AG20443 (cell line): ENCODE measurements at regions not wholly inside any gene's neighbourhood (a gene's known extent, or its start where the extent isn't known, plus 50 kb on each side); places are given as distances from the start of the nearest gene placed in this dataset.
"Not testable (repeated sequence)": the region's sequence is repeated elsewhere in the genome, so short reads cannot be mapped to it uniquely, and the experiment has no call there.

Experiments used
- DNase-seq: peaks from one replicate; pipeline ENCODE4 v3.0.0; 2012; ENCODE audit warnings: low spot score, mixed read lengths

DNA sequence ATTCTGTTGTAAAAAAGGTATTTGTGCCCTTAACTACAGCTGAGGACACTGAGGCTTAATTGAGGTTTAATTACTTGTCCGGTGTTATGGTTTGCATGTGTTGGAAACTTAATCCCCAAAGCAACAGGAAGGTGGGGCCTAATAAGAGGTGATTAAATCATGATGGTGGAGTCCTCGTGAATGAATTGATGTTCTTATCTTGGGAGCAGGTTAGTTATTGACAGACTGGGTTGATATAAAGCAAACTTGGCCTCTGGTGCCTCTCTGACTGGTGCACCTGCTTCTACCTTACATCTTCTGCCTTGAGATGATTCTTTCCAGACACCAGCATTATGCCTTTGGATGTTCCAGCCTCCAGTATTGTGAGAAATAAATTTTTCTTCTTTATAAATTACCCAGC lies 306.5 kb upstream of the HS3ST5 start:
- DNase-seq: no peak

- no peak for DNase-seq
These were observed 306.0 kb upstream of the HS3ST5 start for GRCh38 chr6:114648847-114649246.

DNA sequence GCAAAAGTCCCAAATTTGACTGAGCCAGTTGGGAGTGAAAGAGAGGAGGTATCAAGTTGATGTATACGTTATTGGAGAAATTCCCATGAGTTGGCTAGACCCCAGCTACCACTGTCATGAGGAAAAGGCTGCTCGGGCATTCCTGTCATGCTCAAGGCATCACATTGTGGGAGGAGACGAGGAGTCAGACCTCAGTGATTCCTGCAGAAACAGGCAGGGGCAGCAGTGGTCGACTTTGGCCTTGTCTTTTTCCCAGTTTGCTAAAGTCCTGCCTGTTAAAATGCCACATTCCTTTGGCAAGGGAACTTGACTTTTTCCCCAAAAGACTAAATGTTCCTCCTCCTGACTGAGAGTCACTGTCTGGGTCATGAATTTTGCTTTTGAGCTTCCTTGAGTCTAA lies 295.5 kb upstream of the HS3ST5 start:
- DNase-seq: no peak

GRCh38 chr6:114634016-114634415 lies 291.2 kb upstream of the HS3ST5 start:
- no peak for DNase-seq

DNA sequence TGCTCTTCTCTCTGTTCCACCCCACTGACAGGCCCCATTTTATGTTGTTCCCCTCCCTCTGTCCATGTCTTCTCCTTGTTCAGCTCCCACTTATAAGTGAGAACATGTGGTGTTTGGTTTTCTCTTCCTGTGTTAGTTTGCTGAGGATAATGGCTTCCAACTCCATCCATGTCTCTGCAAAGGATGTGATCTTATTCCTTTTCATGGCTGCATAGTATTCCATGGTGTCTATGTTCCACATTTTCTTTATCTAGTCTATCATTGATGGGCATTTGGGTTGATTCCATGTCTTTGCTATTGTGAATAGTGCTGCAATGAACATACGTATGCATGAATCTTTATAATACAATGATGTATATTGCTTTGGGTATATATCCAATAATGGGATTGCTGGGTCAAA lies 283.4 kb upstream of the HS3ST5 start:
- DNase-seq: not testable (repeated sequence)

DNA sequence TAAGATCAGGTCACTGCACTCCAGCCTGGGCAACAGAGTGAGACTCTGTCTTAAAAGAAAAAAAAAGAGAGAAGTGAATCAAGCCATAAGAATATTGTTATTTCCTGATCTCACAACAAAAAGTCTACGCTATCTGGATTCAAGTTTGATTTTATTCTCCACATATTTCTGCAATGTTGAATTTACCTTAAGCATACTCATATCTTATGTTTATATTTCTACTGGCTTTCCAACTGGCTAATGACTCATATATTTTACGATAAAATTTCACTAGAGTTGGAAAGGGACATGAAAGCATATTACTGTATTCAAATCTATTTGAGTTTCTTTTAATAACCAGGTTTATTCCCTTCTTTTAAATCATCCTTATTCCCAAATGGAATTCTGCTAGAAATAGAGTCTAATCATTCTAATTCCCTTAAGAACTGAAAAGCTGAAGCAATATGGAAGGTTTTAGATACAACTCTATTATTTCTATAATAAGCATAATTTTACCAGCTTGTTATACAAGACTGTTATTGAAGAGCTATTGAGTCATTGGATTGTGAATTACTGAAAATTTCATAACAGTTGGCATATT lies 276.9 kb upstream of the HS3ST5 start:
- DNase-seq: no peak

DNA sequence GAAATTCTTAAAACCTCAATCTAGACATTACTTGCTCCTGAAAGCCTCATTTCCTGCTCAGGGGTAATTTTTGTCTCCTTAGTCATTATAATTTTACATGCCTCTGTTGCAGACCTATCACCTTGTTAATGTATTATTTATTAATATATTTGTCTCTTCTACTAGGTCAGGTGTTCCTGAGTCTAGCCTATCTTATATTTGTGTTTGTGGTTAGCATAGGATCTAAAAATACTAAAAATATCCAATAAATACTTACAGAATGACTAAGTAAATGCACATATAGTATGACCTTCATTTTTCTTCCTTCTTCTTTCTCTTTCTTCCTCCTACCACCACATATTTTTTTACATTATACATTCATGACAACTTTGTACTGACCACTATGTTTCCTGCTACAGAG lies 268.9 kb upstream of the HS3ST5 start:
- DNase-seq: no peak

GRCh38 chr6:114608091-114608490 lies 265.3 kb upstream of the HS3ST5 start:
- no peak for DNase-seq

DNA sequence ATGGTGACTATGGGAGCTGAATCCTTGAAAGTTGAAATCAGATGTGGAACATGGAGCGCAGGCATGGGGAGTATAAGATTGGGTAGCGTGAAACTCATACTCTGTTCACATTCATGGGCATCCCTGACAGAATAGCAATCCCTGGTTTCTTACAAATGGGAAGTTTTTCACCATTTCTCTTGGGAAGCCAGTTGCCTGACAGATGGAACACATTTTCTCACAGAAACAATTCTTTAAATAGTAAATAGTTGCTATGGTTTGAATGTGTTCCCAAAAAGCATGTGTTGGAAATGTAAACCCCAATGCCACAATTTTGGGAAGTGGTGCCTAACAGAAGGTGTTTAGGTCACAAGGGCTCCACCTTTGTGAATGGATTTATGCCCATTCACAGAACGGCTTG lies 262.8 kb upstream of the HS3ST5 start:
- DNase-seq: no peak

DNA sequence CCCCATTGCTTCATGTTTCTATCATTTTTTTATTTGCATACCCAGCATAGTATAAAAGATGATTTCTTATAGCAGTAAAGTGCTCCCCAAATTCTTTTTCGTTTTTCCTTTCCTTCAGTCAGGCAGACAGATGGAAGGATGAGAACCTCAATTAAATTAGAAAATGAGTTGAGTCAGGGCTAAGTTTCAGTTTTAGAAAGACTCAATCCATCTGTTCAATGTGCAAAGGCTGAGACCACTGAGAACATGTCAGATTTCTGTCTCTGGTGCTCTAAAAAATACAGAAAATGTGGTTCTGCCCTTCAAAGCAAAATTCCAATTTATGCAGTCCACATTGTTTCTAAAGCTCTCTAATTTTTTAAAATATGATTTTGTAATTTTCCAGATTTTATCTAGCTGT lies 257.6 kb upstream of the HS3ST5 start:
- no peak for DNase-seq

DNA sequence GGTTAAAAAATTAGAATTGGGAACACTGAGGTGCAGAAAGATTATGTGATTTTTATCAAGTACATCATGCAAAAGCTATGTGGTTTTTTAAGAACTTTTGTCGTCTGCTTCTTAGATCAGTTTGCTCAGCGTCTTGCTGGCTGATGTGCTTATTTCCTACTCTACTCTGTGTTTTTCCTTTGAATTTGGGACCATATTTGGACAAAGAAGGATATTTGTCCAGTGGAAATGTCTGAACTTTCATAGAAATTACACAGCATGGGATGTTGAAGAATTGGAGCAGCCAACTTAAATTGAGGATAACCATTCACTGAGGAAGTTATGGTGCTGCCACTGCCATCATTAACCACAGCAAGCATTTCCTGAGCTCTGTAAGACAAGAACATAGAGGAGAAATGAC lies 252.8 kb upstream of the HS3ST5 start:
- no peak for DNase-seq

DNA sequence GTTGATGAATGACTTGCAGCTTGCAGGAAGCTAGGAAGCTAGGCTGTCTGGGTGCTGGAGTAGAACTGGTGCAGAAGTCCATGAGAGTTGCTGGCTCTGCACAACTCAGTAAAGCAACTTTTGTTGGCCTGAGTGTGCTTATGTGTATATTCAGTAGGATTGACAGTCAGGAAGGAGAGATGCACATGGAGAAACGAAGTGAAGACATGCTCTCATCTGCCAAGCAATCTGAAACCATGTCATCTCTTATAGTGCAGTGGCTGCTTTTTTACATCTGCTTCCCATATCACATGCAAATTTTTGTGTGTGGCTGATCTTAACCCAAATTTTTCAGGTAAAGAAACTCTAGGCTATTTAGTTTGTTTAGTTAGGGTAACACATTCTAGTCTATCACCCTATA lies 252.4 kb upstream of the HS3ST5 start:
- no peak for DNase-seq

GRCh38 chr6:114592506-114592905 lies 249.7 kb upstream of the HS3ST5 start:
- no peak for DNase-seq

DNA sequence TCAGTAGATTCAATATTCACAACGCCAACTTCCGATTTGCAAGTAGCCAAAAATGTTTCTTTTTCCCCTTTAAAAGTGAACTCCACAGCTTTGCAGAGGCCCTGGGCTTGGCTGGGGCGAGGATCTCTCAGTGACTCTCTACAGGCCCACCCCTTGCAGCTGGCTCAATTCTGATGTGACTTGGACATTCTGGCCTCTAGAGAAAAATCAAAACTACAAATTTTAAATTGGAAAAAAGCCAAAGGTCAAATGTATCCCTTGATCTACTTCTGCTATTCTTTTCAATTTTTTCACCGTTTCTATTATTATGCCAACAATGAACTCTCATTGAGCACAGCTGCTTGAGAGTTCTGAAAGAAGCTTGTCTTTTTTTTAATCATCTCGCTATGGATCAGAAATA lies 245.9 kb upstream of the HS3ST5 start:
- DNase-seq: no peak

DNA sequence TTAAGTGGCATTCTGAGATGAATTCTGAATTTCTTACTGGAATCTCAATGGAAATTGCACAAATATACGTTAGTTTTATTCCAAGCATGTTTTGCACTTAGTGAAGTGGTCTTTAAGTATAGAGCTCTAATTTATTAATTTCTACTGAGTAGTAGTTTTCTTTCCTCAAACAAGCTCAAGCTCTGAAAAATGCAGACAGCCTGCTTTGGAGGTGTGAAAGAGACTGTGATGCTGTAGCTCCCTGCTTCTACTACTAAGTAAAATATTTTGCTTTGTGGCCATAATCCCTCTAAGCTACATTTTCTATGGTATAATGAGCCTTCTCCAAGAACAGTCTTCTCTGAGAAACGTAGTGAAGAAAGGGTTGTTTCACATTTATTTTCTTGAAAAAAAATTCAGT lies 243.5 kb upstream of the HS3ST5 start:
- DNase-seq: no peak

- DNase-seq: no peak
These were observed 238.5 kb upstream of the HS3ST5 start for GRCh38 chr6:114581293-114581692.

DNA sequence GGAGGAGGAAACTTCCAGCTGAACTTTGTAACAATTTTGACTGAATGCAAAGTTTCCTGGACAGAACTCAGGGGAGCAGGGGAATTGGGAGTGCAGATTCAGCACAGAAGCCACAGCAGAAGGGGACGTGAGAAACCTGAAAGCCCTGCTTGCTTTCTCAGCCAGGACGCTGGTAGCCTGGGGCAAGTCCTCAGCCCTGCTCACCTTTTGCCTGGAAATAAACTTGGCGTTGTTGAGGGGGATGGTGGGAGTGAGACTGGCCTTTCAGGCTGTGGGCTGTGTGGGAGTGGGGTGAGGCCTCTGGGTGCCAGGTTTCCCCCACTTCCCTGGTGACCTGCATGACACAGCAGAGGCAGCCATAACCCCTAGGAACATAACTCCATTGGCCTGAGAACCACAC lies 238.1 kb upstream of the HS3ST5 start:
- DNase-seq: no peak

- DNase-seq: no peak
These were observed 236.7 kb upstream of the HS3ST5 start for GRCh38 chr6:114579486-114579885.

- no peak for DNase-seq
These were observed 234.3 kb upstream of the HS3ST5 start for GRCh38 chr6:114577109-114577508.

- DNase-seq: no peak
These were observed 233.5 kb upstream of the HS3ST5 start for GRCh38 chr6:114576330-114576729.

- DNase-seq: no peak
These were observed 226.8 kb upstream of the HS3ST5 start for GRCh38 chr6:114569669-114570068.

DNA sequence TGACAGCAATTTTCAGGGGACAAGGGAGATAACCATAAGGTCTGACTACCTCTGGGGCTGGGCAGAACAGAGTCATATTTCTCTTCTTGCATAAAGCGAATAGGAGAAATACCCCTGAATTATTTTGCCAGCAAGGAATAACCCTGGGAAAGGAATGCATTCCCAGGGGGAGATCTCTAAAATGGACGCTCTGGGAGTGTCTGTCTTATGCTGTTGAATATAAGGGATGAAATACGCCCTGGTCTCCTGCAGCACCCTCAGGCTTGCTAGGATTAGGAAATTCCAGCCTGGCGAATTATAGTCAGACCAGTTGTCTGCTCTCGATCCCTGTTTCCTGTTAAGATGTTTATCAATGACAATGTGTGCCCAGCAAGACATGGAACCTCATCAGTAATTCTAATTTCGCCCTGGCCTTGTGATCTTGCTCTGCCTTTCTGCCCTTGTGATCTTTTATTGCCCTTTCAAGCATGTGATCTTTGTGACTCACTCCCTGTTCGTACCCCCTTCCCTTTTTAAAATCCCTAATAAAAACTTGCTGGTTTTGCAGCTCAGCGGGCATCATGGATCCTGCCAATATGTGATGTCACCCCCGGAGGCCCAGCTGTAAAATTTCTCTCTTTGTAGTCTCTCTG lies 221.6 kb upstream of the HS3ST5 start:
- no peak for DNase-seq

GRCh38 chr6:114559419-114559818 lies 216.6 kb upstream of the HS3ST5 start:
- DNase-seq: no peak

- no peak for DNase-seq
These were observed 215.3 kb upstream of the HS3ST5 start for GRCh38 chr6:114558153-114558552.
